Ramos (cell line): ENCODE measurements at regions not wholly inside any gene's neighbourhood (a gene's known extent, or its start where the extent isn't known, plus 50 kb on each side); places are given as distances from the start of the nearest gene placed in this dataset.

ENCODE experiments used
- in situ Hi-C: fragments of 300-500 bp; cut with MboI; formaldehyde crosslinking; loops from one replicate; pipeline ENCODE4 v1.14.3; 2022; ENCODE audit warnings: low sequenced_read_pairs; ENCODE audit not compliant: unreplicated experiment

DNA sequence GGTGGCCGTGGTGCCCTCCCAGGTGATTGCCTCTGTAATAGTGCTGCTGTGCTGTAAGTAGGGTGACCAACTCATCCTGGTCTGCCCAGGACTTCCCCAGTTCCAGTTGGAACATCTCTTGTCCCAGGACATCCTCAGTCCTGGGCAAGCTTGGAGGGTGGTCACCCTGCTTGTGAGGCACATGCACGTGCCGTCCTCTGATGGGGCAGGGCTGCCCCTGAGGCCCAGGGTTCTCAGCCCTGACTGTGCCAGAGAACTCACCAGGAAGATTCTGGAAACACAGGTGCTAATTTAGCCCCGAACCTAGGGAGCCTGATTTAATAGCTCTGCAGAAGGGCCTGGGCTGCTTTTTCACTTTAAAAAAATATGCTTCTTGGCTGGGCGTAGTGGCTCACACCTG lies 120.9 kb upstream of the PHACTR3 start:
- in situ Hi-C loops: loop anchor here (25.0 kb wide), 1 partner anchor 621 kb away; the partner anchor contains the start of genes GNAS and GNAS-AS1

DNA sequence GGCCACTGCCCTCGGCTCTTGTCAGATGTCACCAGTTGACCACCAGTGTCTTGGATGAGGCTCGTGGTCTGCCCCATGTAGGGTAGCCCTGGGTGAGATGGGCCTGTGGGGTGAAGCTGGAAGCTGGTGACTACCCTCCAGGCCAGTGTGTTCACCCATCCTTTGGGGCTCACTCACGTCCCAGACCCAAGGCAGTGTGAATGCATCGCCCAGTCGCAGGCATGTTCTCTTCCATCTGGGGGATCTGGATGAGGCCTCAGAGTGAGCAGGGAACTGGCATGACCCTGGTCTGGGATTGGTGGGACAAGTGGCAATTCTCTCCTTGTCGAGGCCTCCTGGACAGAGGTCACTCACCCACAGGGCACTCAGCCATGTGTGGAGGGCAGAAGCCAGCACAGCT lies 120.1 kb upstream of the PHACTR3 start:
- in situ Hi-C loops: loop anchor here (25.0 kb wide), 1 partner anchor 622 kb away; the partner anchor contains the start of genes GNAS and GNAS-AS1

DNA sequence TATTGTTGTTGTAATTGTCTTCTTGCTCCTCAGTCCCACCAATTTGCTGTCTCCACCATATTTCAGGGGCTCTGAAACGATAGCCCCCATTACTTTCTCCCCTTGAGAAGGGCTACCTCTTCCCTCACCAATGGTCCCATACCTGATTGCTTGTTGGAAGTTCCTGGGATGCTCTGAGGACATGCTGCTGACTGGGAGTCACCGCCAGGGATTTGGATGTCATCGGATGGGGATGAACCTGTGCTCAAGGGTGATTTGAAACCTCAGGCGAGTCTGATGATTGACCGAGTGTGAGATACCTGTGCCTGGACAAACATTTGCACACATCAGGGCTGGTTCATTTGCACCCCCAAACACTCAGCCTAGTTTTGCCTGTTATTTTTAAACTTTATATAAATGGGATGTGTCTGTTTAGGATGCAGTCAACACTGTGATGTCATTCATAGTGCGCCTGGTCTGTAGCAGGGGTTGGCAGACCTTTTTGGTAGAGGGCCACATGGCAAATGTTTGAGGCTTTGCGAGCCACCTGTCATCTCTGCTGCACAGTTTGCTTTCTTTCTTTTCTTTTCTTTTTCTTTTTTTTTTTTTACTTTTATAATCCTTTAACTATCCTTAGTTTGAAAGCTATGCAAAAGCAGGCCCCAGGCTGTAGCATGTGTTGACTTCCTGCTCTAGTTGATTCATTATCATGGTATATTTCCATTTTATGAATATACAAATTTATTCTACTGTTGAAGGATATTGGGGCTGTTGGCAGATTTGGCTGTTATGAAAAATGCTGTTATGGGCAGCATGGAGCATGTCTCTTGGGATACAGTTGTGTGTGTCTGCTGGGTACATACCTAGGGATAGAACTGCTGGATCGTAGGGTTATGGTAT lies 118.5 kb upstream of the PHACTR3 start:
- in situ Hi-C loops: loop anchor here (25.0 kb wide), 1 partner anchor 624 kb away; the partner anchor contains the start of genes GNAS and GNAS-AS1

DNA sequence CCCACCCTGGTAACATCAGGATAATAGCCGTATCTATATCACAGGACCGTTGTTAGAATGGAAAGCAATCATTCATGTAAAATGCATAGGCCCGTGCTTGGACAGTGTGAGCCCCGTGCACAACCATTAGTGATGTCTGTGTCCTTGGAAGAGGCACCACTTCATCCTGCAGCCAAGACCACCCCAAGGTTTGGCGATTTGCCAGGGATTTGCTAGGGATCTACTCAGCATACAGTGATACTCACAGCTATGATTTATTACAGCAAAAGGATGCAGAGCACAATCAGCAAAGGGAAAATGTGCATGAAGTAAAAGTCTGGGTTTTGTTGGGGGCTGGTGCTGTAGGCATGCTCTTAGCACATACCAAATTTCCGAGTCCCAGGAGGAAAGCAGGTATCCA lies 115.9 kb upstream of the PHACTR3 start:
- in situ Hi-C loops: loop anchor here (25.0 kb wide), 1 partner anchor 626 kb away; the partner anchor contains the start of genes GNAS and GNAS-AS1

DNA sequence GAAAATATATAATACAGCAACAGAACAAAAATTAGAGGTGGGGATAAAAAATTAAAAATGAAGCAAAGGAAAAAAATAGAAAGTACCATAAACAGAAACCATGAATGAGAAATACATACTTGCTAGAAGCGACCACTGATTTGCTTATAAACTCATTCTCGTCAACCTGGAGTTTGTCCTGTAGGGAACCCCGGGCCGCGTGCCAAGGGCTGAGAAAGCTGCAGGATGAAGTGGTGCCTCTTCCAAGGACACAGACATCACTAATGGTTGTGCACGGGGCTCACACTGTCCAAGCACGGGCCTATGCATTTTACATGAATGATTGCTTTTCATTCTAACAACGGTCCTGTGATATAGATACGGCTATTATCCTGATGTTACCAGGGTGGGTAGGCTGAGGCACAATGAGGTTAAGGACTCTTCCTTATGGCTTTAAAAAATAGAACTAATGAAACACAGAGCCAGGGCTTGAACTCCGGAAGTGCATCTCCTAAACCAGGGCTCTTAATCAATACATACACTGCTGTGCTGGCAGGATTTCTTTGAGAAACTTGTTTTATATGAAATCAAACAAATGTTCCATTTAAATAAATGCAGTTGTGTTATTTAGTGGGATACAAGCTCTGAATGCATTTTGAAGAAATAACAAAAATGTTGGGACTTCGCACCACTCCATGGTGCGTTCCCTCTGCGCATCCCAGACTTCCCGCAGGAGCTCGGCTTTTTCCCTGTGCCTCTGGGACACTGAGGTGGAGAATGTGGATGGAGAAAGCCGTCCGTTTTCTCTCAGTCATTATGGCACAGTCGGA lies 113.9 kb upstream of the PHACTR3 start:
- in situ Hi-C loops: loop anchor here (25.0 kb wide), 1 partner anchor 628 kb away; the partner anchor contains the start of genes GNAS and GNAS-AS1

DNA sequence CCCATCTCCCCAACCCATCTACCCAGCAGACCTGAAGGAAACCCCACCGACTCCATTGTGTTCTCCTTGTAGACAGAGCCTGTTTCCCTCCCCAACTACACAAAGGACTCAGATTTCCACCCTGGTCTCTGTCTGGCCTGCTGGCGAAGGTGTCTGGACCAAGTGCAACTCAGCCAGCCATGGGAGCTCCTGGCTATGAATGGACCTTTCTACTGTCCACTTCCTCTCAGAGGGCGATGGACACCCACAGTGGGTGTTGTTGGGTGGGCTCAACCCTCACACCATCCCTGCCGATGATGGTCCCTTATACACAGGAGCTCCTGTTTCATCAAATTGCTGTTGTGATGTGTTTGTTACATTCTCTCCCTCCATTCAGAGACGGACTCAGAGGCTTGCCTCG lies 112.5 kb upstream of the PHACTR3 start:
- in situ Hi-C loops: loop anchor here (25.0 kb wide), 1 partner anchor 630 kb away; the partner anchor contains the start of genes GNAS and GNAS-AS1

DNA sequence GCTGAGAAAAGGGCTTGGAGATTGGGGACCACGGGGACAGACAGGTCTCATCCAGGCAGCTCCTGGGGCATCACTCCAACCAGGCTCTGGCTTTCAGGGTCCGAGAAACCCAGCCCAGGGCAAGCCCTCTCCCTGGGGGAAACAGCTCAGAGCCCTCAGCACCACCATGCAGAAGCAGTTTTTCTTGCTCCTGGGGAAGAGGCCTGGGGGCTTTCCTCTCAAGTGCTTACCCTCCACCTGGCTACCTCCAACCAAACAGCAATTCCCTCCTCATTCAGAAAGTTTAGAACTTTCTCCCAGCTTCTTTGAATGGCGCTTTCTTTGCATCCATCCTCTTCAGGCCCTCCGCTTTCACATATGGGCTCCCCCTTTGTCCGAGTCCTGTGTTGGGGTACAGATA lies 110.4 kb upstream of the PHACTR3 start:
- in situ Hi-C loops: loop anchor here (25.0 kb wide), 1 partner anchor 632 kb away; the partner anchor contains the start of genes GNAS and GNAS-AS1

DNA sequence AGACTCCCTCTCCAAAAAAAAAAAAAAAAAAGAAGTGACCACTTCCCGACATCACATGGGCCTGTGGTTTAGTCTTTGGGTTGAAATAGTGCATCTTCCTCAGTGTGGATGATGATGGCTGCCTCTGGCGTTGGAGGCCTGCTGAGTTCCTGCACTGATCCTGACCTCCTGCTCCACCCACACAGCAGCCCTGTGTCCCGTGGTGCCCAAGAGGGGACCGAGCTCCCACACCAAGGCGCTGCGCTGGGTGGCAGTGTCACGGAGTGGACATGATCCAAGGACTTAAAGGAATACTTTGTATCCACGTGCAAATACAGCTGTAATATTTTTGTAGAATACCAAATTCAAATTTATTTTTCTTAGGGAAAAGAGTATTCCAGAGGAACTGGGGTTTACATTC lies 109.2 kb upstream of the PHACTR3 start:
- in situ Hi-C loops: loop anchor here (25.0 kb wide), 1 partner anchor 633 kb away; the partner anchor contains the start of genes GNAS and GNAS-AS1

DNA sequence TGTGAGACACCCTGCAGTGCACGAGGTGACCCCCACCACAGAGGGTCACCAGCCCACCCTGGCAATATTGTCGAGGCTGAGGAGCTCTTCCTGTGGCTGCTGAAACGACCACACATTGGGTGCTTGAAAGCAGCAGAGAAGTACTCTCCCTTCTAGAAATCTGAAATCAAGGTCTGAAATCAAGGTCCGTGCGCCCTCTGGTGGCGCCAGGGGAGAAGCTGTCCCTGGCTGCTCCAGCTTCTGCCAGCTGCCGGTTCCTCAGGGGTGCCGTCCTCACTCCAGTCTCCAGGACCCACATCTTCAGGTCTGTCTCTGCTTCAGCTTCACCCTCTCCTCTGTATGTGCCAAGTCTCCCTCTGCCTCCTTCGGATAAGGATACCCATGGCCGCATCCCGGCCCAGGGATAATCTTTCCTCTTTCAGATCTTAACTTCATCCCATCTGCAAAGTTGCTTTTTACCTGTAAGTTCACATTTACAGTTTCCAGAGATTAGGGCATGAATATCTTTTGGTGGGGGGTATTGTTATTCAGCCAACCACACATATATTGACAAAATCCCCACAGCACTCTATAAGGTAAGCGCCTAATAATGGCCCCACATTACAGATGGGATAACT lies 108.3 kb upstream of the PHACTR3 start:
- in situ Hi-C loops: loop anchor here (25.0 kb wide), 1 partner anchor 634 kb away; the partner anchor contains the start of genes GNAS and GNAS-AS1

DNA sequence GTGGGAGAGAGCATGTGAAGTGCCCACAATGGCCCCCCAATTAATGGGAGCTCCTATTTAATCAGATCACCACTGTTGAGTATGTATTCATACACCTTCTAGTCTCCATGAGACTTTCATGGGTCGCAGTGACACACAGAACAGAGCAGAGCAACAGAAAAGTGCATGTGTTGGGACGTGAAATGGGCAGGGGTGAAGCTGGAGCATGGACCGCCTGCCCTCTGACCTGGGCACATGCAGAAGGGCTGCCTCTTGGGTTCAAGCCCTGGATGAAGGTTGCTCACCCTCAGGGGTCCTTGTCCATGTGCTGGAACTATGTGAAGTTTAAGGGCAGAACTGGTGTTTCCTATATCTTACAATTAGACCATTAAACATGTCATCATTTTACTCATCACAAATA lies 106.0 kb upstream of the PHACTR3 start:
- in situ Hi-C loops: loop anchor here (25.0 kb wide), 1 partner anchor 636 kb away; the partner anchor contains the start of genes GNAS and GNAS-AS1

DNA sequence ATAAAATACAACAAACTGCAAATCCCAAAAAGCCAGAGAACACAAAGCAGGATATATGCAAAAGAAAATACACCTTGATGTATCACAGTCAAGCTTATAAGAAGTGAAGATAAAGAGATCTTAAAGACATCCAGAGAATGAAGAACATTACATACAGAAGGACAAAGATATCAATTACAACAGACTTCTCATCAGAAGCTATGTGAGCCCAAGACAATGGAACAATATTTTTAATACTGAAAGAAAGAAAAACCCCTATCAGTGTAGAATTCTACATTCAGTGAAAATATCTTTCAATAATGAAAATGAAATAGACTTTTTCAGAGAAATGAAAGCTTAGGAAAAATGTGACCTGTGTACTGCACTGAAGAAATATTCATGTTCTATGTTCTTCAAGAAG lies 104.5 kb upstream of the PHACTR3 start:
- in situ Hi-C loops: loop anchor here (25.0 kb wide), 1 partner anchor 638 kb away; the partner anchor contains the start of genes GNAS and GNAS-AS1

DNA sequence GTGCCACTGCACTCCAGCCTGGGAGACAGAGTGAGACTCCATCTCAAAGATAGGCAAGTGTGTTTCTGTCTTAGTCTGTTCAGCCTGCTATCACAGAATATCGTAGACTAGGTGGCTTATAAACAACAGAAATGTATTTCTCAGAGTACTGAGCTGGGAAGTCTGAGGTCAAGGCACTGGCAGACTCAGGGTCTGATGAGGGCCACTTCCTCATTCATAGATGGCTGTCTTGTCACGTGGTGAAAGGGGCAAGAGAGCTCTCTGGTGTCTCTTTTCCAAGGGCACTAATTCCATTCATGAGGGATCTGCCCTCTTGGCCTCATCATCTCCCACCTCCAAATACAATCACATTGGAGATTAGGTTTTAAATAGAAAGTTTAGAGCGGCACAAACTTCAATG lies 95.6 kb upstream of the PHACTR3 start:
- in situ Hi-C loops: no loop called here

DNA sequence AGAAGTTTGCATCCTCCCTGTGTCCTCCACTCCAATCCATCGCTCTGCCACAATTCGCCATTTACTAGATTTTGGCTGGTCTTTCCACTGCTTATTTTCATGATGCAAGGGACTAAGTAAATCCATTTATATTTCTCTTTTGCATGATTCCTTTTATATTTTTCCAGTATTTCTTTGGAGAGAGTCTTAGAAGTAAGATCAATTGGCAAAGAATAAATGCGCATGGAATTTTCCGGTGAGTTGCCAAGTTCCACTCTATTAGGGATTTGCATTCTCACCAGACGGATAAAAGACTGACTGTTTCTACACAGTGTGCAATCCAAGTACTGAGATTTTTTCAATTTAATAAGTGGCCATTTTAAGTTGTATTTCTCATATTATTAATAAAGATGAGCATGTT lies 91.7 kb upstream of the PHACTR3 start:
- in situ Hi-C loops: no loop called here

DNA sequence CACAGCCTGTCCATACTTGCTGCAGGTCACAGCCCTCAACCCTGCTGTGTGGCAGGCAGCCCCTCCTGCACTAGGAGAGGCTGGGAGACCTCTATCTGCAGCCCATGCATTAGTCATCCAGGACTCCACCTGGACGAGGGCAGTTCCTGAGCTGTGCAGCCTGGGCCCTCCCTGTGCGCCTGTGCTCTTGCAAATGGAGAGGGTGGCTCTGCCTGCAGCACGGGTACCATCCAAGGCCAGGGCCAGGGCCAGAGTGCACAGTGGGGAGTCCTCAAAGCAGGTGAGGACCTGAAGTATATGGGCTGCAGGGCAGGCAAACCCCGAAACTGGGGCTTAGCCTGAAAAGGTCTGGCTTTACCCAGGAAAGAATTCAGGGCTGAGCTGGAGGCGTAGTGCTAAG lies 89.8 kb upstream of the PHACTR3 start:
- in situ Hi-C loops: no loop called here

DNA sequence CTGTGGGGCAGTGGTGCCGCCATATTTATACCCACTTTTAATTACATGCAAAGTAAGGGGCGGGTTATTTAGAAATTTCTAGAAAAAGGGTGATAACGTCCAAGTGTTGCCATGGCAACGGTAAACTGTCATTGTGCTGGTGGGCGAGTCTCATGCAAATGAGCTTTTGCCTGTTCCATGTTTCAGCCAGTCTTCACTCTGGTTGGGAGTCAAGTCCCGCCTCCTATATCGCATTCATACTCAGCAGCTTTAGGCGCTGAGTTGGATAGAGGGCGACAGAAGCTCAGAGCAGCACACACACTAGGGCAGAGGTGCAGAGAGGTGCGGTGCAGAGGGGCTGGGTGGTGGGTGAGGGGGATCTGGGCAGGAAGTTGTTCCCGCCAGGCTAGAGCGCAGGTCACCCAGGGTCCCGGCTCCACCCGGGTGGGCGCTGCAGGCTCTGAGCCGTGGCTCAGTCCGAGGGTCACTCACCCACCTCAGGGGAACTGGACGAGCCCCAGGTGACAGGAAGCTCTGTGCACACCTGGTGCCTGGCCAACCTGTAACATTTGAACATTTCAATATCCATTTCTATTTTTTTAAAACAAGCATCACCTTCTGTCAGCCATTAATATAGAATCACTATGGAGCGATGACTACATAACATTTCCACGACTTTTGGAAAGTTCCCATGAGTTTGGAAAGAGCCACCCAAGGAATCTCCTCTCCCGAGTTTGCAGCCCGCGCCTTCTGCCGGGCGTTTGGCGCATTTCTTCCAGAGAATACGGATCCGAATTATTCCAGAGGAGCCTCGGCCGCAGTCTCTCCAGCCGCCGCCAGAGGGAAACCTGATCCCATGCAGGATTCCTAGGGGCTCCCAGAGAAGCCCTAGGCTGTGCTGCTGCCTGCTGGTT lies 89.1 kb upstream of the PHACTR3 start:
- in situ Hi-C loops: no loop called here

DNA sequence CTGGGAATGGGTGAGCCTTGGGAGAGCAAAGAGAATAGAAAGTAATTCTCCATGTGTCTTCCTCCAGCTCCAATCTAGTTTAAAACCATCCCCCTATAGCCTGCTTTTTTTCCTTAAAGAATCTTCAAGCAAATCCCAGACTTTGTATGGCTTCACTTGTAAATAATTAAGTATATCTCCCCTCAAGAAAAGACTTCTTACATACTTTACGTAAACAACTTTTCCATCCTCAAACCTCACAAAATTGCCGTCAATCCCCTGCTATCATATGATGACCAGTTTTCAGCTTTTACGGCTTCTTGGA lies 88.5 kb upstream of the PHACTR3 start:
- in situ Hi-C loops: no loop called here

DNA sequence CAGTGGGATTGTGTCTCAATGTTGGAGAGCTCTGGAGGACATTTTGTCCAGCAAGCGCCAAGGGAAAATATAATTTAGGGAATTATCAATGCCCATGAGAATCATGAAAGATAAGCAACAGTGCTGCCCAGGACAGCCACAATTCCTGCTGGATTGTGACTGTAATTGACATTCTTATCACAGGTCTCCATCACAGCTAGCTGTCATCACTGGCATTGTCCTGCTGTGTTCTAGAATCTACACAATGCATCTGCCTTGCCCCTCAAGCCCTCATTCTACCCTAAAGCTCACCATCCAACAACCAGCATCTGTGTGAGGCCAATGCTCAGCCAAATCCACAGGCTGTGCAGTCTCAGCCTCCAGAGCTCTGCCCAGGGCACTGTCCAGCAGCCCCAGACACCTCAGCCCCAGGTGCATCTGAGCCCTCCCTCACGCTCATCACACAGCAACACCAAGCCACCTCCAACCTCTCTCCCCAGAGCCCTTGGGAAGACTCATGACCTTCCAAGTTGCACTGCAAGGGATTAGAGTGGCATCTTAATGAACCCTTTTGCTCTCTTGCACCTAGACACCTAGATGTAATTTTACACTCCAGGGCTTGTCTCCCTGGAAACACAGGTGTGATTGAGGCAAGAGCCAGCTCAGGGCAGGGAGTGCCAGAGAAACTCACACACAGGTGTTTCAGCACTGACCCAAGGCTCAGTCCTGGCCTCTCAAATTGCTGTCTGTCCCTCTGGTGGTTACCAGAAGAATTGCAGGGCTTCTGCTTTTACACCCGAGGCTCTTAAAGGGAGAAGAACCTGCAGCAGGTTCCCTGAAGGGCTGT lies 85.2 kb upstream of the PHACTR3 start:
- in situ Hi-C loops: no loop called here

DNA sequence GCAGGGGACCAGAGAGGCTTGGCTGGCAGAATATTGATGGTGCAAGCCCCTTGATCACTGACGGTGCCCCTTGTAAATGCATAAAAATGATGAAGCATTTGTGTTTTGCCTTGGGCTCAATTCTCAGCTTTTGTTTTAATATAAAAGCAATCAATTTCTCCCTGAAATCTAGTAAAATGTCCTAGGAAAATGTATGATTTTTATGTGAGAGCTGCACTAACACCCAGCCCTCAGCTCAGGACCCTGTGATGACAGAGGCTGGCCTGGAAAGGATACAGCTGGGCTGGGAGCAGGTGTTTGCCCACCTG lies 84.7 kb upstream of the PHACTR3 start:
- in situ Hi-C loops: no loop called here

DNA sequence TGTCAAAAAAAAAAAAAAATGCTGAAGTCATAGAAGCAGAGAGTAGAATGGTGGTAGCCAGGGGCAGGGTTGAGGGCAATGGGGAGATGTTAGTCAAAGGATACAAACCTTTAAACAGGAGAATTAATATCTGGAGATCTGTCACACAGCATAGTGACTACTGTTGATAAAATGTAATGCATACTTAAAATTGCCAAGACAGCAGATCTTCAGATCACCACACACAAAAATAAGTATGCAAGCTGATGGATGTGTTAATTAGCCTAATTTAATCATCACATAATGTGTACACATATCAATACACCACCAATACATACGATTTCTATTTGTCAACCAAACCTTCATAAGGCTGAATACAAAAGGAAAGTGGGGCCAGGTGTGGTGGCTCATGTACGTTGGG lies 83.5 kb upstream of the PHACTR3 start:
- in situ Hi-C loops: no loop called here
